Naive thymus-derived CD4-positive, alpha-beta T cell (primary cell): ENCODE measurements at regions not wholly inside any gene's neighbourhood (a gene's known extent, or its start where the extent isn't known, plus 50 kb on each side); places are given as distances from the start of the nearest gene placed in this dataset.

Source experiments
- ATAC-seq: fragments of 150-1000 bp; cut with Tn5 transposase; 2 replicates; pipeline ENCODE4 v1.10.0; 2021; ENCODE audit warnings: mild to moderate bottlenecking, moderate library complexity
- CTCF ChIA-PET: fragments of 350-600 bp; sonication (Branson Sonifier 250); formaldehyde crosslinking; loops from one replicate; lab custom pipeline; 2021; ENCODE audit warnings: antibody characterized with exemption; lab: Charles Lee
- POLR2A ChIA-PET: fragments of 350-600 bp; sonication (Branson Sonifier 250); formaldehyde crosslinking; loops from one replicate; lab custom pipeline; 2021; ENCODE audit warnings: antibody characterized with exemption, inconsistent platforms; lab: Charles Lee
- DNase-seq, 9 donors: peaks; one replicate each; pipeline versions ENCODE4 v3.0.0 to v3.0.0-alpha.2; 2020 to 2022; ENCODE audit warnings: mixed read lengths in 1 of 9
- H3K27ac ChIP-seq: one replicate; pipeline ENCODE4 v1.7.0; 2013; ENCODE audit warnings: mild to moderate bottlenecking, low read depth, low read length, moderate library complexity
- H3K27me3 ChIP-seq, 2 donors: one replicate each; pipeline ENCODE4 v1.7.0; 2013; ENCODE audit warnings: low read length in 2 of 2, mild to moderate bottlenecking in 2 of 2, moderate library complexity in 2 of 2; ENCODE audit not compliant: control insufficient read depth in 2 of 2, insufficient read depth in 2 of 2
- H3K36me3 ChIP-seq, 3 experiments: 1 replicate in 2 of 3; 2 replicates in 1 of 3; pipeline ENCODE4 v1.7.0; 2013; ENCODE audit warnings: low read length in 3 of 3, mild to moderate bottlenecking in 3 of 3, moderate library complexity in 1 of 3; ENCODE audit not compliant: insufficient read depth in 3 of 3, control insufficient read depth in 2 of 3
- H3K4me1 ChIP-seq, 2 donors: one replicate each; pipeline ENCODE4 v1.7.0; 2013; ENCODE audit warnings: low read length in 2 of 2, mild to moderate bottlenecking in 2 of 2, moderate library complexity in 1 of 2; ENCODE audit not compliant: control insufficient read depth in 2 of 2, insufficient read depth in 2 of 2
- H3K4me3 ChIP-seq: 2 replicates; pipeline ENCODE4 v1.7.0; 2013; ENCODE audit warnings: mild to moderate bottlenecking, low read length
- H3K9me3 ChIP-seq, 3 experiments: 1 replicate in 2 of 3; 2 replicates in 1 of 3; pipeline ENCODE4 v1.7.0; 2013; ENCODE audit warnings: low read length in 3 of 3; ENCODE audit not compliant: control insufficient read depth in 2 of 3
- H3K27ac Mint-ChIP-seq, 9 donors: one replicate each; pipeline ENCODE4 v1.8.0; 2020 to 2022; ENCODE audit warnings: mixed read lengths in 9 of 9, mild to moderate bottlenecking in 8 of 9, moderate library complexity in 5 of 9, inconsistent platforms in 2 of 9
- H3K27me3 Mint-ChIP-seq, 5 donors: one replicate each; pipeline ENCODE4 v1.8.0; 2021 to 2022; ENCODE audit warnings: mixed read lengths in 5 of 5, mild to moderate bottlenecking in 1 of 5
- H3K36me3 Mint-ChIP-seq, 5 donors: one replicate each; pipeline ENCODE4 v1.8.0; 2020 to 2022; ENCODE audit warnings: mixed read lengths in 5 of 5, mild to moderate bottlenecking in 3 of 5, inconsistent platforms in 1 of 5
- H3K4me1 Mint-ChIP-seq, 7 donors: one replicate each; pipeline ENCODE4 v1.8.0; 2020 to 2022; ENCODE audit warnings: mixed read lengths in 7 of 7, mild to moderate bottlenecking in 3 of 7, inconsistent platforms in 1 of 7
- H3K4me3 Mint-ChIP-seq, 10 donors: one replicate each; pipeline ENCODE4 v1.8.0; 2020 to 2022; ENCODE audit warnings: mild to moderate bottlenecking in 10 of 10, mixed read lengths in 10 of 10, moderate library complexity in 6 of 10, inconsistent platforms in 2 of 10
- H3K9me3 Mint-ChIP-seq, 11 donors: one replicate each; pipeline ENCODE4 v1.8.0; 2020 to 2022; ENCODE audit warnings: mixed read lengths in 11 of 11, mild to moderate bottlenecking in 4 of 11, inconsistent platforms in 1 of 11, moderate library complexity in 1 of 11
- intact Hi-C, 2 donors: fragments of 100-400 bp; cut with micrococcal nuclease; formaldehyde crosslinking; loops; one replicate each; pipeline ENCODE4 v1.15.1; 2023

- no peaks in the 10 kb centered on the region for H3K4me1 Mint-ChIP-seq
- no peak for ATAC-seq
- Histone ChIP-seq H3K4me3 (no peak overlapping the region), H3K9me3 (no peaks in the 10 kb centered on the region), H3K27me3 (no peaks in the 10 kb centered on the region), H3K36me3 (no peaks in the 10 kb centered on the region), H3K4me1 (no peaks in the 10 kb centered on the region), H3K27ac (no peak overlapping the region)
- H3K9me3 Mint-ChIP-seq = peaks cover 0 to 2% (median 0%) of the 10 kb centered on the region in 11 donors
- no peak overlapping the region for H3K4me3 Mint-ChIP-seq
- no peak for DNase-seq
- ChIA-PET POLR2A (no interaction called here), CTCF (no interaction called here)
- peaks cover 0 to 9% (median 0%) of the 10 kb centered on the region in 5 donors for H3K27me3 Mint-ChIP-seq
- intact Hi-C loops = no loop called here
- H3K36me3 Mint-ChIP-seq = no peaks in the 10 kb centered on the region
- H3K27ac Mint-ChIP-seq = no peak overlapping the region
Observed at GRCh38 chrX:137646472-137646871, 80.5 kb downstream of the ZIC3 start.

- Histone ChIP-seq H3K36me3 (no peaks in the 10 kb centered on the region), H3K27me3 (no peaks in the 10 kb centered on the region), H3K4me1 (no peaks in the 10 kb centered on the region), H3K9me3 (no peaks in the 10 kb centered on the region), H3K4me3 (no peak overlapping the region), H3K27ac (no peak overlapping the region)
- ATAC-seq = no peak
- H3K4me3 Mint-ChIP-seq = no peak overlapping the region
- H3K27ac Mint-ChIP-seq = no peak overlapping the region
- CTCF ChIA-PET = no interaction called here
- intact Hi-C loops = no loop called here
- no peaks in the 10 kb centered on the region for H3K4me1 Mint-ChIP-seq
- peaks cover 0 to 5% (median 0%) of the 10 kb centered on the region in 11 donors for H3K9me3 Mint-ChIP-seq
- DNase-seq = no peak
- peaks cover 0 to 14% (median 8%) of the 10 kb centered on the region in 5 donors for H3K27me3 Mint-ChIP-seq
- POLR2A ChIA-PET = no interaction called here
- no peaks in the 10 kb centered on the region for H3K36me3 Mint-ChIP-seq
Observed at GRCh38 chrX:137651647-137652046, 85.7 kb downstream of the ZIC3 start.

GRCh38 chrX:137652086-137652485 is 86.2 kb downstream of the ZIC3 start:
- no peaks in the 10 kb centered on the region for H3K36me3 Mint-ChIP-seq
- ChIA-PET CTCF (no interaction called here), POLR2A (no interaction called here)
- H3K4me3 Mint-ChIP-seq = no peak overlapping the region
- peaks cover 0 to 14% (median 8%) of the 10 kb centered on the region in 5 donors for H3K27me3 Mint-ChIP-seq
- Histone ChIP-seq H3K27ac (no peak overlapping the region), H3K9me3 (no peaks in the 10 kb centered on the region), H3K27me3 (no peaks in the 10 kb centered on the region), H3K4me1 (no peaks in the 10 kb centered on the region), H3K36me3 (no peaks in the 10 kb centered on the region), H3K4me3 (no peak overlapping the region)
- H3K27ac Mint-ChIP-seq = no peak overlapping the region
- no peaks in the 10 kb centered on the region for H3K4me1 Mint-ChIP-seq
- H3K9me3 Mint-ChIP-seq = peaks cover 0 to 5% (median 0%) of the 10 kb centered on the region in 11 donors
- no peak for ATAC-seq
- intact Hi-C loops = no loop called here
- no peak for DNase-seq

GRCh38 chrX:137654481-137654880 is 88.6 kb downstream of the ZIC3 start:
- no peak for DNase-seq
- ChIA-PET POLR2A (no interaction called here), CTCF (no interaction called here)
- no peak for ATAC-seq
- Histone ChIP-seq H3K27ac (no peak overlapping the region), H3K27me3 (no peaks in the 10 kb centered on the region), H3K4me1 (no peaks in the 10 kb centered on the region), H3K36me3 (no peaks in the 10 kb centered on the region), H3K4me3 (no peak overlapping the region), H3K9me3 (no peaks in the 10 kb centered on the region)
- no peak overlapping the region for H3K27ac Mint-ChIP-seq
- H3K27me3 Mint-ChIP-seq = peaks cover 0 to 10% (median 8%) of the 10 kb centered on the region in 5 donors
- H3K4me3 Mint-ChIP-seq = no peak overlapping the region
- H3K36me3 Mint-ChIP-seq = no peaks in the 10 kb centered on the region
- intact Hi-C loops = no loop called here
- H3K4me1 Mint-ChIP-seq = no peaks in the 10 kb centered on the region
- peaks cover 0 to 5% (median 0%) of the 10 kb centered on the region in 11 donors for H3K9me3 Mint-ChIP-seq

- H3K4me3 ChIP-seq = no peak overlapping the region
- ChIA-PET CTCF (no interaction called here), POLR2A (no interaction called here)
- no peaks in the 10 kb centered on the region for H3K4me1 ChIP-seq
- H3K9me3 ChIP-seq = no peaks in the 10 kb centered on the region
- Mint-ChIP-seq H3K27ac (no peak overlapping the region), H3K9me3 (peaks cover 0 to 5% (median 0%) of the 10 kb centered on the region in 11 donors), H3K27me3 (peaks cover 0 to 4% (median 0%) of the 10 kb centered on the region in 5 donors), H3K36me3 (no peaks in the 10 kb centered on the region), H3K4me3 (no peak overlapping the region), H3K4me1 (no peaks in the 10 kb centered on the region)
- no peaks in the 10 kb centered on the region for H3K27me3 ChIP-seq
- DNase-seq (no peak), ATAC-seq (no peak)
- H3K36me3 ChIP-seq = no peaks in the 10 kb centered on the region
- intact Hi-C loops = no loop called here
- no peak overlapping the region for H3K27ac ChIP-seq
Observed at GRCh38 chrX:137667776-137668175, 101.8 kb downstream of the ZIC3 start.

GRCh38 chrX:137684591-137684990 is 118.7 kb downstream of the ZIC3 start:
- Histone ChIP-seq H3K4me1 (no peaks in the 10 kb centered on the region), H3K36me3 (no peaks in the 10 kb centered on the region), H3K9me3 (no peaks in the 10 kb centered on the region), H3K27me3 (no peaks in the 10 kb centered on the region), H3K27ac (no peak overlapping the region), H3K4me3 (no peak overlapping the region)
- no peak overlapping the region for H3K4me3 Mint-ChIP-seq
- no peak overlapping the region for H3K27ac Mint-ChIP-seq
- ChIA-PET POLR2A (no interaction called here), CTCF (no interaction called here)
- DNase-seq (no peak), ATAC-seq (no peak)
- no peaks in the 10 kb centered on the region for H3K4me1 Mint-ChIP-seq
- peaks cover 0 to 5% (median 0%) of the 10 kb centered on the region in 5 donors for H3K27me3 Mint-ChIP-seq
- no peaks in the 10 kb centered on the region for H3K36me3 Mint-ChIP-seq
- intact Hi-C loops = no loop called here
- no peaks in the 10 kb centered on the region for H3K9me3 Mint-ChIP-seq

- Histone ChIP-seq H3K27ac (no peak overlapping the region), H3K27me3 (no peaks in the 10 kb centered on the region), H3K4me1 (no peaks in the 10 kb centered on the region), H3K36me3 (no peaks in the 10 kb centered on the region), H3K9me3 (no peaks in the 10 kb centered on the region), H3K4me3 (no peak overlapping the region)
- POLR2A ChIA-PET = no interaction called here
- Mint-ChIP-seq H3K27me3 (no peaks in the 10 kb centered on the region), H3K27ac (no peak overlapping the region), H3K36me3 (no peaks in the 10 kb centered on the region), H3K4me1 (no peaks in the 10 kb centered on the region), H3K9me3 (no peaks in the 10 kb centered on the region), H3K4me3 (no peak overlapping the region)
- DNase-seq = no peak
- intact Hi-C loops = no loop called here
- CTCF ChIA-PET = no interaction called here
- ATAC-seq = no peak
Observed at GRCh38 chrX:137695417-137695816, 129.5 kb downstream of the ZIC3 start.
